Stomach (tissue), 8 donors: ENCODE measurements at regions not wholly inside any gene's neighbourhood (a gene's known extent, or its start where the extent isn't known, plus 50 kb on each side); places are given as distances from the start of the nearest gene placed in this dataset.
"Not testable (repeated sequence)": the region's sequence is repeated elsewhere in the genome, so short reads cannot be mapped to it uniquely, and the experiment has no call there.

ENCODE experiments used
- DNase-seq, 2 donors: peaks; one replicate each; pipeline versions ENCODE4 v3.0.0 to v3.0.0-alpha.2; 2013 to 2019
- H3K27ac ChIP-seq, 5 donors: fragments of 200-600 bp in 4 of 5; sonication (generic) in 4 of 5; one replicate each; pipeline ENCODE4 v1.5.1; 2013 to 2019; ENCODE audit warnings: mild to moderate bottlenecking in 1 of 5, moderate library complexity in 1 of 5
- H3K27me3 ChIP-seq, 3 donors: fragments of 200-600 bp; sonication (generic); one replicate each; pipeline ENCODE4 v1.5.1; 2017 to 2019; ENCODE audit warnings: mixed run types in 1 of 3
- H3K36me3 ChIP-seq, 4 donors: fragments of 200-600 bp; sonication (generic); 1 replicate in 3 of 4; 2 replicates in 1 of 4; pipeline ENCODE4 v1.5.1; 2016 to 2019
- H3K4me1 ChIP-seq, 4 donors: fragments of 200-600 bp; sonication (generic); one replicate each; pipeline ENCODE4 v1.5.1; 2016 to 2019
- H3K4me3 ChIP-seq, 4 donors: fragments of 200-600 bp; sonication (generic) in 3 of 4; one replicate each; pipeline ENCODE4 v1.5.1; 2016 to 2019; ENCODE audit warnings: mild to moderate bottlenecking in 1 of 4
- H3K9me3 ChIP-seq, 4 donors: fragments of 200-600 bp; sonication (generic); one replicate each; pipeline ENCODE4 v1.5.1; 2016 to 2019
- CTCF ChIP-seq, 7 experiments: fragments of 450-650 bp in 4 of 7; fragments of 200-600 bp in 3 of 7; sonication (generic) in 3 of 7; IDR thresholded peaks; one replicate each; pipeline ENCODE4 v1.5.1; 2016 to 2019; ENCODE audit warnings: antibody characterized with exemption in 7 of 7, control low read depth in 2 of 7, mild to moderate bottlenecking in 1 of 7
- EP300 ChIP-seq: sonication (generic); formaldehyde crosslinking; IDR thresholded peaks from one replicate; pipeline ENCODE4 v1.6.1; 2017; ENCODE audit warnings: antibody characterized with exemption
- POLR2A ChIP-seq, 4 donors: fragments of 450-650 bp; IDR thresholded peaks; one replicate each; pipeline ENCODE4 v1.6.1; 2016; ENCODE audit warnings: antibody characterized with exemption in 4 of 4, control low read depth in 2 of 4, mild to moderate bottlenecking in 1 of 4, moderate library complexity in 1 of 4
- POLR2AphosphoS5 ChIP-seq, 3 donors: sonication (generic); formaldehyde crosslinking; IDR thresholded peaks; one replicate each; pipeline ENCODE4 v1.6.1; 2016; ENCODE audit warnings: antibody characterized with exemption in 3 of 3
- WGBS, 5 donors: extraction: QIAGEN DNeasy Blood & Tissue Kit in 3 of 5; methylation state at CpG; one replicate each; pipeline versions ENCODE4 v1.1.5 to v1.1.7; 2013 to 2018; 5-methylcytosine and 5-hydroxymethylcytosine counted together
- intact Hi-C: fragments of 100-400 bp; cut with DNase I; formaldehyde crosslinking; loops from one replicate; pipeline ENCODE4 v1.15.1; 2023; ENCODE audit warnings: low total_unique reads
- donor health status: healthy with polysubstance abuse.
- donor health status: Bipolar disorder and iron deficiency.
- donor health status: healthy.

- no peaks in the 10 kb centered on the region for H3K9me3 ChIP-seq
- H3K4me3 ChIP-seq: no peak overlapping the region
- intact Hi-C loops: no loop called here
- H3K27ac ChIP-seq: no peak overlapping the region
- no peak for TF ChIP-seq CTCF (IDR thresholded peaks at IDR 0.05)
- TF ChIP-seq POLR2A (IDR thresholded peaks at IDR 0.05): no peak
- no peak for TF ChIP-seq EP300
- no peak for TF ChIP-seq POLR2AphosphoS5 (IDR thresholded peaks at IDR 0.05)
- no peaks in the 10 kb centered on the region for H3K27me3 ChIP-seq
- no peaks in the 10 kb centered on the region for H3K36me3 ChIP-seq
- DNase-seq: no peak
- no peaks in the 10 kb centered on the region for H3K4me1 ChIP-seq
Measured at GRCh38 chr12:74656251-74656650, 118.6 kb downstream of the ATXN7L3B start.

GRCh38 chr12:74660442-74660841 lies 122.8 kb downstream of the ATXN7L3B start:
- WGBS, 5 donors: 77 to 86% (median 82%) methylated on average over 5 of the region's 5 CpGs
- TF ChIP-seq CTCF (IDR thresholded peaks at IDR 0.05) (no peak), POLR2AphosphoS5 (IDR thresholded peaks at IDR 0.05) (no peak), POLR2A (IDR thresholded peaks at IDR 0.05) (no peak), EP300 (no peak)
- no peak overlapping the region for H3K4me3 ChIP-seq
- DNase-seq: no peak
- H3K27me3 ChIP-seq: no peaks in the 10 kb centered on the region
- H3K27ac ChIP-seq: no peak overlapping the region
- intact Hi-C loops: no loop called here
- no peaks in the 10 kb centered on the region for H3K4me1 ChIP-seq
- H3K9me3 ChIP-seq: no peaks in the 10 kb centered on the region
- H3K36me3 ChIP-seq: no peaks in the 10 kb centered on the region

- no peaks in the 10 kb centered on the region for H3K36me3 ChIP-seq
- intact Hi-C loops: no loop called here
- H3K4me1 ChIP-seq: no peaks in the 10 kb centered on the region
- no peak for DNase-seq
- peak overlapping the region in 1 of 5 donors; percentile 65 for H3K27ac ChIP-seq
- WGBS, 5 donors: 93 to 97% (median 97%) methylated on average over 16 to 20 of the region's 20 CpGs
- H3K9me3 ChIP-seq: no peaks in the 10 kb centered on the region
- H3K27me3 ChIP-seq: no peaks in the 10 kb centered on the region
- no peak overlapping the region for H3K4me3 ChIP-seq
- no peak for TF ChIP-seq CTCF (IDR thresholded peaks at IDR 0.05)
- TF ChIP-seq POLR2AphosphoS5 (IDR thresholded peaks at IDR 0.05): no peak
- no peak for TF ChIP-seq EP300
- no peak for TF ChIP-seq POLR2A (IDR thresholded peaks at IDR 0.05)
Measured at GRCh38 chr12:74663958-74664357, 126.3 kb downstream of the ATXN7L3B start.

GRCh38 chr12:74665690-74666089 lies 128.1 kb downstream of the ATXN7L3B start:
- Histone ChIP-seq H3K9me3 (no peaks in the 10 kb centered on the region), H3K4me1 (no peaks in the 10 kb centered on the region), H3K36me3 (no peaks in the 10 kb centered on the region), H3K27me3 (no peaks in the 10 kb centered on the region), H3K4me3 (no peak overlapping the region), H3K27ac (no peak overlapping the region)
- TF ChIP-seq CTCF (IDR thresholded peaks at IDR 0.05) (no peak), POLR2AphosphoS5 (IDR thresholded peaks at IDR 0.05) (no peak), EP300 (no peak), POLR2A (IDR thresholded peaks at IDR 0.05) (no peak)
- intact Hi-C loops: no loop called here
- no peak for DNase-seq

- Histone ChIP-seq H3K27me3 (no peaks in the 10 kb centered on the region), H3K9me3 (no peaks in the 10 kb centered on the region), H3K4me1 (no peaks in the 10 kb centered on the region), H3K36me3 (no peaks in the 10 kb centered on the region), H3K4me3 (no peak overlapping the region), H3K27ac (no peak overlapping the region)
- 69 to 86% (median 78%) methylated on average over 1 of the region's 1 CpG for WGBS, 5 donors
- intact Hi-C loops: no loop called here
- DNase-seq: no peak
- TF ChIP-seq POLR2A (IDR thresholded peaks at IDR 0.05) (no peak), POLR2AphosphoS5 (IDR thresholded peaks at IDR 0.05) (no peak)
Measured at GRCh38 chr12:74671421-74671820, 133.8 kb downstream of the ATXN7L3B start.

GRCh38 chr12:74676955-74677354 lies 139.3 kb downstream of the ATXN7L3B start:
- intact Hi-C loops: not testable (repeated sequence)

More at GRCh38 chr12:74676955-74677354, 139.3 kb downstream of the ATXN7L3B start:
- H3K4me1 ChIP-seq, H3K27me3 ChIP-seq, H3K27ac ChIP-seq, H3K4me3 ChIP-seq, H3K36me3 ChIP-seq, H3K9me3 ChIP-seq, DNase-seq: not testable (repeated sequence)
- 91 to 96% (median 94%) methylated on average over 4 of the region's 4 CpGs; no CpG with 5 or more reads in 1 of the 5 donors for WGBS, 5 donors
